OCI-LY3 (cell line): ENCODE measurements at regions not wholly inside any gene's neighbourhood (a gene's known extent, or its start where the extent isn't known, plus 50 kb on each side); places are given as distances from the start of the nearest gene placed in this dataset.

Source experiments
- H2AFZ ChIP-seq: fragments of 200-600, 300-600 bp; shearing (Covaris generic); 2 replicates; pipeline ENCODE4 v1.6.0; 2014; ENCODE audit warnings: antibody characterized with exemption, low read depth, low read length
- H3K27ac ChIP-seq: fragments of 200-600, 300-600 bp; sonication (generic); 2 replicates; pipeline ENCODE4 v1.5.1; 2014; ENCODE audit warnings: mild to moderate bottlenecking, low read length, moderate library complexity, mixed read lengths
- H3K27me3 ChIP-seq: fragments of 200-600, 300-600 bp; sonication (generic); 2 replicates; pipeline ENCODE4 v1.6.1; 2014; ENCODE audit warnings: low read depth, low read length, mixed read lengths
- H3K36me3 ChIP-seq: fragments of 200-600, 300-600 bp; sonication (generic); replicated peaks from 2 replicates; pipeline ENCODE3; 2014; ENCODE audit warnings: low read depth, low read length, mixed read lengths
- H3K4me1 ChIP-seq: fragments of 300-600, 200-600 bp; sonication (generic); 2 replicates; pipeline ENCODE4 v1.6.1; 2014; ENCODE audit warnings: low read length, mixed read lengths
- H3K4me2 ChIP-seq: fragments of 200-600, 300-600 bp; sonication (generic); 2 replicates; pipeline ENCODE4 v1.6.1; 2014; ENCODE audit warnings: low read length, mixed read lengths
- H3K4me3 ChIP-seq: fragments of 300-600, 200-600 bp; sonication (generic); 2 replicates; pipeline ENCODE4 v1.5.1; 2014; ENCODE audit warnings: antibody characterized with exemption, mild to moderate bottlenecking, low read length, moderate library complexity
- H3K79me2 ChIP-seq: fragments of 300-600, 200-600 bp; shearing (Covaris generic); 2 replicates; pipeline ENCODE4 v1.6.1; 2014; ENCODE audit warnings: mild to moderate bottlenecking, low read length, mixed read lengths
- H3K9ac ChIP-seq: fragments of 300-600, 200-600 bp; shearing (Covaris generic); 2 replicates; pipeline ENCODE4 v1.6.0; 2014; ENCODE audit warnings: mild to moderate bottlenecking, low read length, moderate library complexity
- H3K9me3 ChIP-seq: fragments of 200-600, 300-600 bp; shearing (Covaris generic); 2 replicates; pipeline ENCODE4 v1.6.1; 2014; ENCODE audit warnings: low read length, mixed read lengths; ENCODE audit not compliant: insufficient read depth
- H4K20me1 ChIP-seq: fragments of 200-600, 300-600 bp; sonication (generic); 2 replicates; pipeline ENCODE4 v1.6.1; 2016; ENCODE audit warnings: low read length, mixed read lengths; ENCODE audit not compliant: insufficient read depth
- CTCF ChIP-seq: fragments of 200-600, 300-600 bp; sonication (generic); IDR thresholded peaks from 2 replicates; pipeline ENCODE4 v1.5.1; 2014; ENCODE audit warnings: antibody characterized with exemption, low read length, low read depth
- EZH2phosphoT487 ChIP-seq: fragments of 200-600 bp; shearing (Covaris generic); IDR thresholded peaks from 2 replicates; pipeline ENCODE4 v1.6.1; 2018; ENCODE audit warnings: antibody characterized with exemption, mixed run types, low read depth

GRCh38 chr7:130840599-130840998 is 106.6 kb upstream of the KLF14 start:
- Histone ChIP-seq H3K27ac (no peak overlapping the region), H3K4me2 (no peak overlapping the region), H3K36me3 (no peaks in the 10 kb centered on the region), H3K27me3 (no peaks in the 10 kb centered on the region), H3K9ac (no peak overlapping the region), H3K79me2 (no peaks in the 10 kb centered on the region), H3K4me3 (no peak overlapping the region), H3K4me1 (peaks cover 14% of the 10 kb centered on the region), H2AFZ (no peak overlapping the region), H3K9me3 (no peaks in the 10 kb centered on the region), H4K20me1 (no peaks in the 10 kb centered on the region)
- TF ChIP-seq CTCF (no peak), EZH2phosphoT487 (no peak)

- Histone ChIP-seq H3K27ac (no peak overlapping the region), H4K20me1 (no peaks in the 10 kb centered on the region), H3K9me3 (no peaks in the 10 kb centered on the region), H3K4me1 (peaks cover 15% of the 10 kb centered on the region), H2AFZ (no peak overlapping the region), H3K4me2 (no peak overlapping the region), H3K36me3 (no peaks in the 10 kb centered on the region), H3K9ac (no peak overlapping the region), H3K27me3 (no peaks in the 10 kb centered on the region), H3K4me3 (no peak overlapping the region), H3K79me2 (no peaks in the 10 kb centered on the region)
- TF ChIP-seq CTCF = no peak
- no peak for TF ChIP-seq EZH2phosphoT487
Observed at GRCh38 chr7:130841416-130841815, 107.4 kb upstream of the KLF14 start.

GRCh38 chr7:130843703-130844102 is 109.7 kb upstream of the KLF14 start:
- peaks cover 16% of the 10 kb centered on the region for H3K4me1 ChIP-seq
- no peaks in the 10 kb centered on the region for H4K20me1 ChIP-seq
- H3K9ac ChIP-seq = no peak overlapping the region
- H3K27ac ChIP-seq = no peak overlapping the region
- no peaks in the 10 kb centered on the region for H3K36me3 ChIP-seq
- H3K79me2 ChIP-seq = no peaks in the 10 kb centered on the region
- TF ChIP-seq CTCF (no peak), EZH2phosphoT487 (no peak)
- no peaks in the 10 kb centered on the region for H3K27me3 ChIP-seq
- no peak overlapping the region for H3K4me2 ChIP-seq
- H3K9me3 ChIP-seq = no peaks in the 10 kb centered on the region
- no peak overlapping the region for H3K4me3 ChIP-seq
- H2AFZ ChIP-seq = no peak overlapping the region

- H3K4me2 ChIP-seq = no peak overlapping the region
- H3K79me2 ChIP-seq = no peaks in the 10 kb centered on the region
- H3K27me3 ChIP-seq = no peaks in the 10 kb centered on the region
- H3K9ac ChIP-seq = no peak overlapping the region
- no peak overlapping the region for H3K27ac ChIP-seq
- H3K9me3 ChIP-seq = no peaks in the 10 kb centered on the region
- no peaks in the 10 kb centered on the region for H4K20me1 ChIP-seq
- TF ChIP-seq EZH2phosphoT487 (no peak), CTCF (no peak)
- H3K4me3 ChIP-seq = no peak overlapping the region
- H3K36me3 ChIP-seq = no peaks in the 10 kb centered on the region
- H2AFZ ChIP-seq = no peak overlapping the region
- peaks cover 9% of the 10 kb centered on the region; the same call in 1 of the 2 replicates for H3K4me1 ChIP-seq
Observed at GRCh38 chr7:130844811-130845580, 111.0 kb upstream of the KLF14 start.
